GM12878 (cell line): ENCODE measurements at regions not wholly inside any gene's neighbourhood (a gene's known extent, or its start where the extent isn't known, plus 50 kb on each side); places are given as distances from the start of the nearest gene placed in this dataset.

Experiments used
- ATAC-seq: fragments of 200-7000 bp; cut with Tn5 transposase; 3 replicates; pipeline ENCODE4 v1.9.1; 2020; ENCODE audit warnings: mild to moderate bottlenecking, moderate library complexity
- BruUV-seq: library from RNA; stranded (reverse); fragments of 400-500 nt; replicated peaks from 2 replicates; lab custom pipeline; 2021; lab: Mats Ljungman, UMichigan
- CTCF ChIA-PET: fragments of 300-600 bp; sonication (Branson Sonifier 250); formaldehyde crosslinking; extraction: SDS; loops from one replicate; lab custom pipeline; 2021; ENCODE audit warnings: inconsistent platforms; lab: Yijun Ruan, JAX
- POLR2A ChIA-PET: fragments of 350-600 bp; formaldehyde crosslinking; extraction: SDS; loops from one replicate; lab custom pipeline; 2021; ENCODE audit warnings: inconsistent platforms; lab: Charles Lee
- RAD21 ChIA-PET: fragments of 300-600 bp; sonication (Branson Sonifier 250); formaldehyde crosslinking; loops from one replicate; lab custom pipeline; 2023; ENCODE audit warnings: antibody characterized with exemption; ENCODE audit not compliant: unreplicated experiment; lab: Charles Lee
- SMC1A ChIA-PET: fragments of 300-600 bp; sonication (Branson Sonifier 250); formaldehyde crosslinking; loops from one replicate; lab custom pipeline; 2023; ENCODE audit not compliant: unreplicated experiment, uncharacterized antibody; lab: Charles Lee
- DNase-seq: peaks from one replicate; pipeline ENCODE4 v3.0.0-alpha.2; 2011; ENCODE audit warnings: low read depth, low spot score
- FAIRE-seq: peaks from 3 replicates; lab custom pipeline; 2011; peaks lifted over from hg19 to GRCh38; lab: Jason Lieb, UNC
- H2AFZ ChIP-seq: 2 replicates; pipeline ENCODE4 v1.6.0; 2011; ENCODE audit warnings: low read depth, low read length, control low read depth; ENCODE audit not compliant: control insufficient read depth
- H3K27ac ChIP-seq: 2 replicates; pipeline ENCODE4 v1.5.1; 2011; ENCODE audit warnings: control low read depth; ENCODE audit not compliant: control insufficient read depth, insufficient read depth
- H3K27me3 ChIP-seq, 2 experiments: replicated peaks in 1 of 2; 2 replicates each; pipeline versions ENCODE4 v1.6.0 to v1.6.1; 2011; ENCODE audit warnings: low read length in 1 of 2; ENCODE audit not compliant: control insufficient read depth in 2 of 2, insufficient read depth in 2 of 2
- H3K36me3 ChIP-seq, 2 experiments: 2 replicates each; pipeline ENCODE4 v1.5.1; 2011; ENCODE audit warnings: low read length in 1 of 2; ENCODE audit not compliant: control insufficient read depth in 2 of 2, insufficient read depth in 2 of 2
- H3K4me1 ChIP-seq: 2 replicates; pipeline ENCODE4 v1.6.1; 2011; ENCODE audit warnings: mild to moderate bottlenecking, low read length, moderate library complexity, mixed read lengths; ENCODE audit not compliant: control insufficient read depth, insufficient read depth
- H3K4me2 ChIP-seq: 2 replicates; pipeline ENCODE4 v1.6.0; 2011; ENCODE audit warnings: control low read depth; ENCODE audit not compliant: control insufficient read depth, insufficient read depth
- H3K4me3 ChIP-seq: fragments of 200-600 bp; sonication (generic); 2 replicates; pipeline ENCODE4 v1.5.1; 2016
- H3K79me2 ChIP-seq: 2 replicates; pipeline ENCODE4 v1.6.0; 2011; ENCODE audit warnings: low read length; ENCODE audit not compliant: control insufficient read depth, insufficient read depth
- H3K9ac ChIP-seq: 2 replicates; pipeline ENCODE4 v1.8.0; 2011; ENCODE audit warnings: low read length, control low read depth, mixed read lengths; ENCODE audit not compliant: control insufficient read depth, insufficient read depth
- H3K9me3 ChIP-seq: replicated peaks from 3 replicates; pipeline ENCODE4 v1.5.1; 2011; ENCODE audit warnings: mild to moderate bottlenecking, low read length; ENCODE audit not compliant: control insufficient read depth, insufficient read depth
- H4K20me1 ChIP-seq: 2 replicates; pipeline ENCODE4 v1.6.0; 2011; ENCODE audit not compliant: control insufficient read depth, insufficient read depth
- BCL11A ChIP-seq: IDR thresholded peaks from 2 replicates; pipeline ENCODE4 v1.6.1; 2011; ENCODE audit warnings: low read depth, low read length
- CEBPZ ChIP-seq: fragments of 150-350 bp; IDR thresholded peaks from 2 replicates; pipeline ENCODE4 v1.6.1; 2016; ENCODE audit warnings: low read depth, low read length
- DPF2 ChIP-seq: fragments of 450-650 bp; IDR thresholded peaks from 2 replicates; pipeline ENCODE4 v1.6.1; 2017; ENCODE audit warnings: mild to moderate bottlenecking
- EED ChIP-seq: sonication (generic); IDR thresholded peaks from 2 replicates; pipeline ENCODE4 v1.6.1; 2016; ENCODE audit warnings: antibody characterized with exemption, low read depth
- EP300 ChIP-seq, 2 experiments: fragments of 150-350 bp in 1 of 2; IDR thresholded peaks; 2 replicates each; pipeline ENCODE4 v1.6.1; 2011 to 2012; ENCODE audit warnings: low read depth in 2 of 2, low read length in 2 of 2, borderline replicate concordance in 1 of 2, improper control_type of control experiment in 1 of 2, inconsistent platforms in 1 of 2; ENCODE audit not compliant: control insufficient read depth in 1 of 2
- HSF1 ChIP-seq: fragments of 150-350 bp; IDR thresholded peaks from 2 replicates; pipeline ENCODE4 v1.6.1; 2014; ENCODE audit warnings: mild to moderate bottlenecking, low read depth, low read length
- IRF3 ChIP-seq: fragments of 450-650 bp; IDR thresholded peaks from 2 replicates; pipeline ENCODE4 v1.6.1; 2014; ENCODE audit warnings: mild to moderate bottlenecking
- RB1 ChIP-seq: fragments of 450-650 bp; formaldehyde crosslinking; IDR thresholded peaks from 2 replicates; pipeline ENCODE4 v1.6.1; 2017; ENCODE audit warnings: mild to moderate bottlenecking, borderline replicate concordance
- RBBP5 ChIP-seq: fragments of 200-600 bp; sonication (generic); conservative IDR thresholded peaks from 2 replicates; pipeline ENCODE4 v1.6.1; 2016
- WRNIP1 ChIP-seq: IDR thresholded peaks from 2 replicates; pipeline ENCODE4 v1.6.1; 2011; ENCODE audit warnings: low read depth, low read length, improper control_type of control experiment, borderline replicate concordance
- ZBTB11 ChIP-seq: fragments of 450-650 bp; formaldehyde crosslinking; IDR thresholded peaks from 2 replicates; pipeline ENCODE4 v1.5.0; 2022; ENCODE audit warnings: mild to moderate bottlenecking, missing genetic modification characterization
- ZBTB4 ChIP-seq: fragments of 450-650 bp; formaldehyde crosslinking; IDR thresholded peaks from 2 replicates; pipeline ENCODE4 v1.4.0; 2022; ENCODE audit warnings: mild to moderate bottlenecking, moderate library complexity
- WGBS: methylation state at CpG from one replicate; pipeline ENCODE4 v1.1.6; 2016; ENCODE audit warnings: low lambda C conversion rate; ENCODE audit not compliant: insufficient replicate concordance, insufficient coverage; ENCODE audit errors: missing lambda C conversion rate; 5-methylcytosine and 5-hydroxymethylcytosine counted together
- in situ Hi-C: fragments of 300-500 bp; cut with MboI; formaldehyde crosslinking; loops from 9 replicates; pipeline ENCODE4 v1.14.3; 2018; ENCODE audit warnings: mixed read lengths
- intact Hi-C: fragments of 100-400 bp; cut with micrococcal nuclease; formaldehyde crosslinking; loops from one replicate; pipeline ENCODE4 v1.14.2; 2022; ENCODE audit not compliant: unreplicated experiment

- H4K20me1 ChIP-seq: no peaks in the 10 kb centered on the region
- TF ChIP-seq RB1 (no peak), EED (no peak), HSF1 (no peak), CEBPZ (no peak), RBBP5 (no peak), WRNIP1 (no peak), IRF3 (no peak), ZBTB4 (CRISPR knock-in tag) (no peak), EP300 (IDR thresholded peaks at IDR 0.05; ENCODE audit: borderline replicate concordance in 1 of 2, control insufficient read depth in 1 of 2, low read depth in 2 of 2, low read length in 2 of 2) (no peak), ZBTB11 (CRISPR knock-in tag) (no peak), DPF2 (no peak), BCL11A (no peak)
Measured at GRCh38 chr1:238621405-238621804, 730.7 kb upstream of the ZP4 start.

More at GRCh38 chr1:238621405-238621804, 730.7 kb upstream of the ZP4 start:
- ChIA-PET SMC1A (no interaction called here), POLR2A (no interaction called here), RAD21 (no interaction called here), CTCF (no interaction called here)
- BruUV-seq: no TSS peak
- Histone ChIP-seq H2AFZ (no peak overlapping the region), H3K9ac (no peak overlapping the region), H3K27me3 (no peaks in the 10 kb centered on the region), H3K36me3 (no peaks in the 10 kb centered on the region), H3K9me3 (no peaks in the 10 kb centered on the region), H3K27ac (no peak overlapping the region), H3K79me2 (no peaks in the 10 kb centered on the region), H3K4me1 (no peaks in the 10 kb centered on the region), H3K4me2 (no peak overlapping the region), H3K4me3 (no peak overlapping the region)
- DNase-seq (no peak), FAIRE-seq (no peak), ATAC-seq (no peak)
- in situ Hi-C loops (no loop called here), intact Hi-C loops (no loop called here)
- 0% methylated on average over 1 of the region's 1 CpG for WGBS
